ENCODE measurements at regions not wholly inside any gene's neighbourhood (a gene's known extent, or its start where the extent isn't known, plus 50 kb on each side); places are given as distances from the start of the nearest gene placed in this dataset.

DNA sequence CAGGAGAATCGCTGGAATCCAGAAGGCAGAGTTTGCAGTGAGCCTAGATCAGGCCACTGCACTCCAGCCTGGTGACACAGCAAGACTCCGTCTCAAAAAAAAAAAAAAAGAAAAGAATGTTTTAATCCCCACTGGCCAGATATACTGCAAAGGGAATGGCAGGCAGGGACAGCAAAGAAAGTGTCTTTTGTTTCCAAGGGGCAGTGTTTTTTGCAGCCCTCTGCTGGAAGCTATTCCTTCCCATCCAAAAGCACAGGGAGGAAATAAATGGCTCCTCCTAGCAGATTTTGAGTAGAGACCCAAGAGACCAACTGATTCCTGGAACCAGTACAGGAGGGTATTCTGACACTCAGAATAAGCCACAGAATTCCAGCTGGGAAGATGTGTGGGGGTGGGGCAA is 112.5 kb upstream of the STMND1 start:
- TF ChIP-seq, protein P1, sequence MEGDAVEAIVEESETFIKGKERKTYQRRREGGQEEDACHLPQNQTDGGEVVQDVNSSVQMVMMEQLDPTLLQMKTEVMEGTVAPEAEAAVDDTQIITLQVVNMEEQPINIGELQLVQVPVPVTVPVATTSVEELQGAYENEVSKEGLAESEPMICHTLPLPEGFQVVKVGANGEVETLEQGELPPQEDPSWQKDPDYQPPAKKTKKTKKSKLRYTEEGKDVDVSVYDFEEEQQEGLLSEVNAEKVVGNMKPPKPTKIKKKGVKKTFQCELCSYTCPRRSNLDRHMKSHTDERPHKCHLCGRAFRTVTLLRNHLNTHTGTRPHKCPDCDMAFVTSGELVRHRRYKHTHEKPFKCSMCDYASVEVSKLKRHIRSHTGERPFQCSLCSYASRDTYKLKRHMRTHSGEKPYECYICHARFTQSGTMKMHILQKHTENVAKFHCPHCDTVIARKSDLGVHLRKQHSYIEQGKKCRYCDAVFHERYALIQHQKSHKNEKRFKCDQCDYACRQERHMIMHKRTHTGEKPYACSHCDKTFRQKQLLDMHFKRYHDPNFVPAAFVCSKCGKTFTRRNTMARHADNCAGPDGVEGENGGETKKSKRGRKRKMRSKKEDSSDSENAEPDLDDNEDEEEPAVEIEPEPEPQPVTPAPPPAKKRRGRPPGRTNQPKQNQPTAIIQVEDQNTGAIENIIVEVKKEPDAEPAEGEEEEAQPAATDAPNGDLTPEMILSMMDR (conservative IDR thresholded peaks at IDR 0.05; ENCODE audit: low read depth, low read length) = no peak
- TF ChIP-seq EZH2 (IDR thresholded peaks at IDR 0.05; ENCODE audit: borderline replicate concordance, low read depth, low read length, poor library complexity, severe bottlenecking) = no peak
- peaks cover 13% of the 10 kb centered on the region for H3K4me1 ChIP-seq (ENCODE audit: insufficient read depth, low read length, poor library complexity, severe bottlenecking)
- DNase-seq (ENCODE audit: low spot score) = no peak
- no TSS peak for BruUV-seq (replicated peaks)
- ChIA-PET POLR2A (ENCODE audit: low non-redundant PET) (no interaction called here), CTCF (no interaction called here)
- peaks cover 9% of the 10 kb centered on the region for H3K9me3 ChIP-seq (ENCODE audit: low read depth, low read length, poor library complexity, severe bottlenecking)
- H3K27ac ChIP-seq (ENCODE audit: low read depth, low read length, poor library complexity, severe bottlenecking) = no peak overlapping the region
- H3K4me3 ChIP-seq (ENCODE audit: low read depth, low read length, poor library complexity, severe bottlenecking) = no peak overlapping the region
- H3K27me3 ChIP-seq (replicated peaks; ENCODE audit: insufficient read depth, low read depth, low read length, poor library complexity) = no peaks in the 10 kb centered on the region
- H3K36me3 ChIP-seq (ENCODE audit: insufficient read depth, low read length, poor library complexity, severe bottlenecking) = no peaks in the 10 kb centered on the region
- intact Hi-C loops (cut with micrococcal nuclease; ENCODE audit: unreplicated experiment) = no loop called here

DNA sequence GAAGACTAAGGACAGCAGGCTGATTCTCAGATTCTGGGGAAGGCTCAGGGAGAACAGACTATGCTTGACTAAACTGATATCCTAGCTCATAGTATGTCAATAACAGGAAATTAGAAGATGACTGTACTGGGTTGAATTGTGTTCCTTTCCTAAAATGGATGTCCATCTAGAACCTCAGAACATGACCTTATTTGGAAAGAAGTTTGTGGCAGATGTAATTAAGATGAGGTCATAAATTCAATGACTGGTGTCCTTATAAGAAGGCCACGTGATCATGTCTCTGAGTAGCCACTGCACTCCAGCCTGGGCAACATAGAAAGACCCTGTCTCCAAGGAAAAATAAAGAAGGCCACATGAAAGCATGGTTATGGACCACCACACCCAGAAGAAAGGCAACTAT is 113.9 kb upstream of the STMND1 start:
- POLR2A ChIA-PET (ENCODE audit: low non-redundant PET) = no interaction called here
- BruUV-seq (replicated peaks) = no TSS peak
- intact Hi-C loops (cut with micrococcal nuclease; ENCODE audit: unreplicated experiment) = no loop called here

DNA sequence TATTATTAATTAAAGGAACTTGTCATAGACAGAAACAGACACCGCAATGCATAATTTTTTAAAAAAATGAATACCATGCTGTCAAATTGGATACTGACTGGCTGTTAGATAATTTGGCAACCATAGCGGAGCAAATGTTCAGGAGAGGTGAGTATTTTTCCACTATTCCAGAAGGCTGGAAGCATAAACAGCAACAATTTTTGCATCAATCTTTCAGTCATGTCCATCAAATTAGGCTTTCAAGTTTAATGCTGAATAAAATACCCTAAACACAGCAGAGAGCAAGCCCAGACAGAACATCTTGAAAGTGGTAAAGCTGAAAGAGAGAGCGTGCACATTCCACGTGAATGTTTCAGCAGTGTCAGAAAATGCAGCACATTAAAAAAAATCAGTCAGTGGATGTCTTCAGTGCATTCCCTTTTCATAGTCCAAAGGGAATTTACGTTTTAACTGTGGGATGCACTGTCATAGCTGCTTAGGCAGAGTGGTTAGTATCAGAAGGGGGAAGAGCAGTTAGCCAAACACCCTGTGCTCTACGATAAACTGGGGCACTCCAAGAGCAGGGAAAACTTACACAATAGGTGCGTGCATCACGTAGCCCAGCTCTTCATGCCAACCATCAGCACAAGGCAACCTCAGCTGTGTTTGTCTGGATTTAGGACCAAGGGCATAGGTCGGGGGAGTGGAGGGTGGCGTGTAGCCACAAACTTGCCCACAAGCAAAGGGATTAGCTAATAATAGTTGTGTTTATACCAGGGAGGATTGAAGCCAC is 116.2 kb upstream of the STMND1 start:
- H3K4me1 ChIP-seq (ENCODE audit: insufficient read depth, low read length, poor library complexity, severe bottlenecking) = peaks cover 13% of the 10 kb centered on the region
- intact Hi-C loops (cut with micrococcal nuclease; ENCODE audit: unreplicated experiment) = no loop called here
- BruUV-seq (replicated peaks) = no TSS peak
- POLR2A ChIA-PET (ENCODE audit: low non-redundant PET) = interaction anchor here (0.6 kb wide), 1 partner anchor 371 kb away, joined by 4 read pairs; no protein-coding TSS in a partner anchor
- CTCF ChIA-PET = interaction anchor here (1.4 kb wide), 1 partner anchor 20 kb away, joined by 5 read pairs; no protein-coding TSS in a partner anchor
- peaks cover 9% of the 10 kb centered on the region for H3K9me3 ChIP-seq (ENCODE audit: low read depth, low read length, poor library complexity, severe bottlenecking)
- TF ChIP-seq, protein P1 (conservative IDR thresholded peaks at IDR 0.05; ENCODE audit: low read depth, low read length) = no peak
- no peak for TF ChIP-seq EZH2 (IDR thresholded peaks at IDR 0.05; ENCODE audit: borderline replicate concordance, low read depth, low read length, poor library complexity, severe bottlenecking)
- H3K27ac ChIP-seq (ENCODE audit: low read depth, low read length, poor library complexity, severe bottlenecking) = peak overlapping the region; percentile 15
- H3K27me3 ChIP-seq (replicated peaks; ENCODE audit: insufficient read depth, low read depth, low read length, poor library complexity) = no peaks in the 10 kb centered on the region
- DNase-seq (ENCODE audit: low spot score) = no peak
- H3K36me3 ChIP-seq (ENCODE audit: insufficient read depth, low read length, poor library complexity, severe bottlenecking) = no peaks in the 10 kb centered on the region
- H3K4me3 ChIP-seq (ENCODE audit: low read depth, low read length, poor library complexity, severe bottlenecking) = no peak overlapping the region

More for the DNA sequence above, 113.9 kb upstream of the STMND1 start:
- Histone ChIP-seq H3K4me3 (ENCODE audit: low read depth, low read length, poor library complexity, severe bottlenecking) (no peak overlapping the region), H3K4me1 (ENCODE audit: insufficient read depth, low read length, poor library complexity, severe bottlenecking) (peaks cover 13% of the 10 kb centered on the region), H3K9me3 (ENCODE audit: low read depth, low read length, poor library complexity, severe bottlenecking) (peaks cover 9% of the 10 kb centered on the region), H3K27ac (ENCODE audit: low read depth, low read length, poor library complexity, severe bottlenecking) (no peak overlapping the region), H3K27me3 (replicated peaks; ENCODE audit: insufficient read depth, low read depth, low read length, poor library complexity) (no peaks in the 10 kb centered on the region), H3K36me3 (ENCODE audit: insufficient read depth, low read length, poor library complexity, severe bottlenecking) (no peaks in the 10 kb centered on the region)
- TF ChIP-seq, protein P1 (conservative IDR thresholded peaks at IDR 0.05; ENCODE audit: low read depth, low read length) = no peak
- no peak for TF ChIP-seq EZH2 (IDR thresholded peaks at IDR 0.05; ENCODE audit: borderline replicate concordance, low read depth, low read length, poor library complexity, severe bottlenecking)
- CTCF ChIA-PET = no interaction called here
- DNase-seq (ENCODE audit: low spot score) = no peak
